ENCODE measurements at regions not wholly inside any gene's neighbourhood (a gene's known extent, or its start where the extent isn't known, plus 50 kb on each side); places are given as distances from the start of the nearest gene placed in this dataset.

- TF ChIP-seq EZH2 (IDR thresholded peaks at IDR 0.05; ENCODE audit: insufficient read depth, low read length) = no peak
- TF ChIP-seq, protein P1, sequence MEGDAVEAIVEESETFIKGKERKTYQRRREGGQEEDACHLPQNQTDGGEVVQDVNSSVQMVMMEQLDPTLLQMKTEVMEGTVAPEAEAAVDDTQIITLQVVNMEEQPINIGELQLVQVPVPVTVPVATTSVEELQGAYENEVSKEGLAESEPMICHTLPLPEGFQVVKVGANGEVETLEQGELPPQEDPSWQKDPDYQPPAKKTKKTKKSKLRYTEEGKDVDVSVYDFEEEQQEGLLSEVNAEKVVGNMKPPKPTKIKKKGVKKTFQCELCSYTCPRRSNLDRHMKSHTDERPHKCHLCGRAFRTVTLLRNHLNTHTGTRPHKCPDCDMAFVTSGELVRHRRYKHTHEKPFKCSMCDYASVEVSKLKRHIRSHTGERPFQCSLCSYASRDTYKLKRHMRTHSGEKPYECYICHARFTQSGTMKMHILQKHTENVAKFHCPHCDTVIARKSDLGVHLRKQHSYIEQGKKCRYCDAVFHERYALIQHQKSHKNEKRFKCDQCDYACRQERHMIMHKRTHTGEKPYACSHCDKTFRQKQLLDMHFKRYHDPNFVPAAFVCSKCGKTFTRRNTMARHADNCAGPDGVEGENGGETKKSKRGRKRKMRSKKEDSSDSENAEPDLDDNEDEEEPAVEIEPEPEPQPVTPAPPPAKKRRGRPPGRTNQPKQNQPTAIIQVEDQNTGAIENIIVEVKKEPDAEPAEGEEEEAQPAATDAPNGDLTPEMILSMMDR (IDR thresholded peaks at IDR 0.05; ENCODE audit: insufficient read depth, low read depth, low read length) = no peak
Measured at GRCh38 chr2:175865716-175866115, 136.4 kb downstream of the LNPK start.
